ENCODE measurements at regions not wholly inside any gene's neighbourhood (a gene's known extent, or its start where the extent isn't known, plus 50 kb on each side); places are given as distances from the start of the nearest gene placed in this dataset.
"Not testable (repeated sequence)": the region's sequence is repeated elsewhere in the genome, so short reads cannot be mapped to it uniquely, and the experiment has no call there.

- not testable (repeated sequence) for TF ChIP-seq CTCF, POLR2A (IDR thresholded peaks at IDR 0.05)
These were observed 75.2 kb upstream of the ZNF337 start for GRCh38 chr20:25771818-25772217.
